Chondrocyte (in vitro differentiated cells): ENCODE measurements at regions not wholly inside any gene's neighbourhood (a gene's known extent, or its start where the extent isn't known, plus 50 kb on each side); places are given as distances from the start of the nearest gene placed in this dataset.

Source experiments
- DNase-seq: peaks from one replicate; pipeline ENCODE4 v3.0.0; 2021; ENCODE audit warnings: mixed read lengths, low spot score
- H3K27ac Mint-ChIP-seq: one replicate; pipeline ENCODE4 v1.8.0; 2021; ENCODE audit warnings: mild to moderate bottlenecking, moderate library complexity, mixed read lengths; ENCODE audit not compliant: unreplicated experiment
- H3K27me3 Mint-ChIP-seq: 2 replicates; pipeline ENCODE4 v1.8.0; 2021; ENCODE audit warnings: low read depth, mixed read lengths
- H3K36me3 Mint-ChIP-seq: 2 replicates; pipeline ENCODE4 v1.8.0; 2021; ENCODE audit warnings: low read depth, mixed read lengths
- H3K4me1 Mint-ChIP-seq: 2 replicates; pipeline ENCODE4 v1.8.0; 2021; ENCODE audit warnings: low read depth, mild to moderate bottlenecking, mixed read lengths
- H3K4me3 Mint-ChIP-seq: one replicate; pipeline ENCODE4 v1.8.0; 2021; ENCODE audit warnings: mild to moderate bottlenecking, moderate library complexity, mixed read lengths; ENCODE audit not compliant: unreplicated experiment
- H3K9me3 Mint-ChIP-seq: 2 replicates; pipeline ENCODE4 v1.8.0; 2021; ENCODE audit warnings: low read depth, mixed read lengths
- TF ChIP-seq, protein P1 (sequence below): fragments of 200-600 bp; sonication (generic); IDR thresholded peaks from 2 replicates; pipeline ENCODE4 v1.5.0; 2021; ENCODE audit warnings: antibody characterized with exemption, mild to moderate bottlenecking, moderate library complexity

DNA sequence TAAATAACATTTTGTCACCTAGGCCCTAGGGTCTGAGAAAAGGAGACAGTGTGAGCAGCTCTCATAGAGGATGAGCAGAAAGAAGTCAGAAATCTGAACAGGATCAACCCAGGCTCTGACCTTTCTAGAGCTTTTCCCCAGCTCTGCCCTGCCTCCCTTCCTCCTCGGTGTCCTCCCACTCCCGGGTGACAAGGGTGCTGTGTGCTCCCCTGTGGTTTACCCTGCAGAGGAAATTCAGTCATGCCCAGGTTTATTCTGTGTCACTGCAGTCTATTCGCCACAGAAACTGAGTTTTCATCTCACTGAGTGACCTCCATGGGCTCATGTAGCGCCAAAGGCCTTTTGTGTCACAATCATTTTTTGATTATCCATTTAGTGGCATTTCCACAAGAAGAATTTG is 76.6 kb downstream of the IL12A start:
- Mint-ChIP-seq H3K27ac (no peak overlapping the region), H3K4me3 (no peak overlapping the region), H3K9me3 (peaks cover 3% of the 10 kb centered on the region), H3K27me3 (peaks cover 9% of the 10 kb centered on the region), H3K36me3 (no peaks in the 10 kb centered on the region), H3K4me1 (no peaks in the 10 kb centered on the region)
- DNase-seq: no peak
- TF ChIP-seq, protein P1, sequence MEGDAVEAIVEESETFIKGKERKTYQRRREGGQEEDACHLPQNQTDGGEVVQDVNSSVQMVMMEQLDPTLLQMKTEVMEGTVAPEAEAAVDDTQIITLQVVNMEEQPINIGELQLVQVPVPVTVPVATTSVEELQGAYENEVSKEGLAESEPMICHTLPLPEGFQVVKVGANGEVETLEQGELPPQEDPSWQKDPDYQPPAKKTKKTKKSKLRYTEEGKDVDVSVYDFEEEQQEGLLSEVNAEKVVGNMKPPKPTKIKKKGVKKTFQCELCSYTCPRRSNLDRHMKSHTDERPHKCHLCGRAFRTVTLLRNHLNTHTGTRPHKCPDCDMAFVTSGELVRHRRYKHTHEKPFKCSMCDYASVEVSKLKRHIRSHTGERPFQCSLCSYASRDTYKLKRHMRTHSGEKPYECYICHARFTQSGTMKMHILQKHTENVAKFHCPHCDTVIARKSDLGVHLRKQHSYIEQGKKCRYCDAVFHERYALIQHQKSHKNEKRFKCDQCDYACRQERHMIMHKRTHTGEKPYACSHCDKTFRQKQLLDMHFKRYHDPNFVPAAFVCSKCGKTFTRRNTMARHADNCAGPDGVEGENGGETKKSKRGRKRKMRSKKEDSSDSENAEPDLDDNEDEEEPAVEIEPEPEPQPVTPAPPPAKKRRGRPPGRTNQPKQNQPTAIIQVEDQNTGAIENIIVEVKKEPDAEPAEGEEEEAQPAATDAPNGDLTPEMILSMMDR: no peak

DNA sequence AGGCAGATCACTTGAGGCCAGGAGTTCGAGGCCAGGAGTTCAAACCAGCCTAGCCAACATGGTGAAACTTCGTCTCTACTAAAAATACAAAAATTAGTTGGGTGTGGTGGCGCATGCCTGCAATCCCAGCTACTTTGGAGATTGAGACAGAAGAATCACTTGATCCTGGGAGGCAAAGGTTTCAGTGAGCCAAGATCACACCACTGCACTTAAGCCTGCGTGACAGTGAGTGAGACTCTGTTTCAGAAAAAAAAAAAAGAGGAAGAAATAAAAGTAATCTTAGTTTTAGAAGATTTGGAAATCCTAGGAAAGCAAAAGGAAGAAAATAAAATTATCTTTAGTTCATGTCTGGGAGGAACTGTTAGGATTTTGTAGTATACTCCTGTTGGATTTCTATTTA is 77.2 kb downstream of the IL12A start:
- TF ChIP-seq, protein P1: no peak
- H3K27ac Mint-ChIP-seq: no peak overlapping the region

DNA sequence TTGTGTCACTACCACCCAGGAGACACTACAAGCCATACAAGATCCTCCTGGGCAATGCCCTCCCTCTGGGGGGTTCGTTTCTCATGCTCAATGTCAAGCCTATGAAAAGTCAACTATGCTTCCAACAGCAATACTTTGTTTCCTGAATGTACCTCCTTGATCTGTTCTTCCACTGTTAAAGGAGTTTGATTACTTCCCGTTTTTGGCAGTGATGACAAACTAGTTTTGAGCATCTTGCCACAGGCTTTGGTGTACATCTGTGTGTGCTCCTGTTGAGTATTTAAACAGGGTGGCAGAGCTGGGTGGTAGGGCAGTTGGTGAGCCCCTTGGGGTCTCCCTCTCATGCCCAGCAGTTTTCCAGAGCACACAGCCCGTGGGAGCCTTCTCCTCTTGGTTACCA is 81.4 kb downstream of the IL12A start:
- Mint-ChIP-seq H3K4me1 (no peaks in the 10 kb centered on the region), H3K27ac (no peak overlapping the region), H3K9me3 (no peaks in the 10 kb centered on the region)

More for the DNA sequence above, 77.2 kb downstream of the IL12A start:
- peaks cover 14% of the 10 kb centered on the region for H3K27me3 Mint-ChIP-seq
- DNase-seq: no peak
- H3K9me3 Mint-ChIP-seq: peaks cover 3% of the 10 kb centered on the region
- no peak overlapping the region for H3K4me3 Mint-ChIP-seq
- no peaks in the 10 kb centered on the region for H3K36me3 Mint-ChIP-seq
- no peaks in the 10 kb centered on the region for H3K4me1 Mint-ChIP-seq

DNA sequence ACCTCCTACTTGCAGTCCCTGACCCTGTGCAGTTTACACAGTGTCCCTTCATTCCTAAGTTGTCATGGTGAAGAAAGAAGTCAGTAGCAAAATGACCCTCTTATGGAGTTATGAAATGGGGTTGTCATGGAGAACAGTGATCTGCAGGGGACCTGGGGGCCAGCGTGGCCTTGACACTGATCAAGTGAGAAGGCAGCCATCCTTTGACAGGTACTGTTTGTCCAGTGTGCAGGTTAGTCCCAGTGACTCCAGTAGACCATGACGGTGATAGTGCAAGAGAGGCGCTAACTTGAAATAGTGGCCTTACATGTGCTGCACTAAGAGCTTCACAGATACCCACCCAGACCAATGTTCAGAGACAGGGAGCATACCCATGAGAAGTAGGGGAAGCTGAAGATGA is 87.9 kb downstream of the IL12A start:
- H3K4me1 Mint-ChIP-seq: no peaks in the 10 kb centered on the region
- no peaks in the 10 kb centered on the region for H3K9me3 Mint-ChIP-seq
- H3K27ac Mint-ChIP-seq: no peak overlapping the region
- H3K36me3 Mint-ChIP-seq: no peaks in the 10 kb centered on the region
- H3K4me3 Mint-ChIP-seq: no peak overlapping the region
- no peaks in the 10 kb centered on the region for H3K27me3 Mint-ChIP-seq
- TF ChIP-seq, protein P1: no peak
- no peak for DNase-seq

More for the DNA sequence above, 81.4 kb downstream of the IL12A start:
- Mint-ChIP-seq H3K36me3 (no peaks in the 10 kb centered on the region), H3K4me3 (no peak overlapping the region), H3K27me3 (peaks cover 15% of the 10 kb centered on the region)
- DNase-seq: no peak
- TF ChIP-seq, protein P1: no peak

DNA sequence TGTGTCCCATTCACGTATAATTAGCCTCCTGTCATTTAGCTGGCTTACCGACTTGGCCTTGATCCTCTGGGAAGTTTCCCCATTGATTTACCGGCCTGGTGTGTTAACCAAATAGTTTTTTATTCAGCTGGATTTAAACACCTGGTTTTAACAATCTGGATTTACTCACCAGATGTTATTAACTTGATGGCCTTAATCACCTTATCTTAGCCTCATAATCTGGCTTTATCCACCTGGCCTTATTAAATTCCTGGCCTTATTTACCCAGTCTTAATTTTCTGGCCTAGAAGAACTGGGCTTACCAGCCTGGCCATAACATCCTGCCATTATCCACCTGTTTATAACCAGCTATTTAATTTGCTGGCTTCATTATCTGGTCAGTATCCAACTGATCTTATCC is 89.9 kb downstream of the IL12A start:
- no peak overlapping the region for H3K27ac Mint-ChIP-seq
- H3K4me3 Mint-ChIP-seq: no peak overlapping the region
- DNase-seq: no peak
- no peaks in the 10 kb centered on the region for H3K36me3 Mint-ChIP-seq
- H3K9me3 Mint-ChIP-seq: no peaks in the 10 kb centered on the region
- no peaks in the 10 kb centered on the region for H3K4me1 Mint-ChIP-seq
- TF ChIP-seq, protein P1: no peak
- H3K27me3 Mint-ChIP-seq: no peaks in the 10 kb centered on the region
